ENCODE measurements at regions not wholly inside any gene's neighbourhood (a gene's known extent, or its start where the extent isn't known, plus 50 kb on each side); places are given as distances from the start of the nearest gene placed in this dataset.
"Not testable (repeated sequence)": the region's sequence is repeated elsewhere in the genome, so short reads cannot be mapped to it uniquely, and the experiment has no call there.

DNA sequence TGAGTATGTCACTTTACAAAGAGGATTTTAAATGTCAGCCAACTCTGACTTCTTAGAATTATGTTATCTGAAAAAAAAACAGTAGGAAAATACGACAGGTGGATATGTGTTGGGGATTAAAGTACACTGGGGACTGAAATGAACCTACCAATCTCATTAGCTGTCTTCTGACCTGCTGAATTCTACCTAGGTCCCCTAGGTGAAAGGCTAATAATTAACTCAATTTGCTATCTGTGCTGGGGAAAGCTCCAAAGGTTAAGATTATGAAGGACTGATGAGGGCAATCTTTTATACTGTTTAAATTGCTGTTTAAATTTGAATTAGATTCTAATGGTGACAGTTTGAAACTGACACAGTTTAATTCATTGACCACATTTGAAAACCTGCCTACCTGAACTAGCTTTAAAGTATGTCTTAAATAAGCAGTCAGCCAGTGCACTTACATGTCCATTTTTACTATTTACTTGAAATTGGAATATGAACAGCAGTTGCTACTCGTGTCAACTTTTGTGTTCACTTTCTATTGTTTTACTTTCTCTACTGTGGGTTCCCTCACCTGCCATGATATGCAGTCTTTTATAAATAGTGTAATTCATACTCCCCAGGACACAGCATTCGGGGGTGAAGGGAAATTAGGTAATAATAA lies 977.3 kb downstream of the C4orf33 start:
- H3K4me3 ChIP-seq (ENCODE audit: low read depth, low read length), result no peak overlapping the region
- no peak for DNase-seq (ENCODE audit: low read depth)
- TF ChIP-seq, protein P1, sequence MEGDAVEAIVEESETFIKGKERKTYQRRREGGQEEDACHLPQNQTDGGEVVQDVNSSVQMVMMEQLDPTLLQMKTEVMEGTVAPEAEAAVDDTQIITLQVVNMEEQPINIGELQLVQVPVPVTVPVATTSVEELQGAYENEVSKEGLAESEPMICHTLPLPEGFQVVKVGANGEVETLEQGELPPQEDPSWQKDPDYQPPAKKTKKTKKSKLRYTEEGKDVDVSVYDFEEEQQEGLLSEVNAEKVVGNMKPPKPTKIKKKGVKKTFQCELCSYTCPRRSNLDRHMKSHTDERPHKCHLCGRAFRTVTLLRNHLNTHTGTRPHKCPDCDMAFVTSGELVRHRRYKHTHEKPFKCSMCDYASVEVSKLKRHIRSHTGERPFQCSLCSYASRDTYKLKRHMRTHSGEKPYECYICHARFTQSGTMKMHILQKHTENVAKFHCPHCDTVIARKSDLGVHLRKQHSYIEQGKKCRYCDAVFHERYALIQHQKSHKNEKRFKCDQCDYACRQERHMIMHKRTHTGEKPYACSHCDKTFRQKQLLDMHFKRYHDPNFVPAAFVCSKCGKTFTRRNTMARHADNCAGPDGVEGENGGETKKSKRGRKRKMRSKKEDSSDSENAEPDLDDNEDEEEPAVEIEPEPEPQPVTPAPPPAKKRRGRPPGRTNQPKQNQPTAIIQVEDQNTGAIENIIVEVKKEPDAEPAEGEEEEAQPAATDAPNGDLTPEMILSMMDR (IDR thresholded peaks at IDR 0.05; ENCODE audit: insufficient read depth, low read depth, low read length, missing control alignments), result no peak

DNA sequence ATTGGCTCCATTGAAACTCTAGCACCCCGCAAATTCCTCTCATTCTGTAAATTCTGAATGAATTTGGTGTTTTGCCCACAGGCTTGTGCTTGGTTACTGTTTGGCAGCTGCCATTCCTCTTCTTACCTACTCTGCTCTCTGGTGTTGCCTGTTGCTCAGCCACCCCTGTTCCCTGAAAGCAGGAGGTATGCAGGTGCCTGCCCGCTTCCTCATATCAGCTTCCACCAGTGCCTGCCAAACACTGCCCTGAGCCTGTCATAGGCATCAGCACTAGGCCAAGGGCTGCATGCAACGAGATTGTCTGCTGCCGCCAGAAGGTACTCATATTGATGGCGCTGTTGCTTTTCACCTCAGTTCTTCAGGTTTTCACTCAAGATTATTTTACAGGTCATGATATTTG lies 978.1 kb downstream of the C4orf33 start:
- DNase-seq (ENCODE audit: low read depth), result no peak

DNA sequence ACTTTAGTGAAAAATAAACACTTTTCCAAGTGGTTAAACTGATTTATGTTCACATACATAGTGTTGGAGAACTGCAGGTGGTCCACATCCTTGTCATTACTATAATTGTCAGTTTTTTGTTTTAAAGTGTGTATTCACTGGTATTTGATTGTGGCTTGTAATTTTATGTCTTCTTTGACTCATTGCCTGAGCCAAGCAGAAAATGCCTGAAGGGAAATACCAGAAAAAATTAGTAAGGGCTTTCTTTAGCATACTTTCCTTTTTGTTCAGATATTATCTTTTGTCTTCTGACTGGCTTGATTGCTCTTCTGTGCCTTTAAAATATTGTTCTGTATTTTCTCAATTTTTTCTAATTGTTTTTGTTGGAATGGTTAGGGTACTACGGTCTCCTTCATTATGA lies 981.3 kb downstream of the C4orf33 start:
- TF ChIP-seq, protein P1 (IDR thresholded peaks at IDR 0.05; ENCODE audit: insufficient read depth, low read depth, low read length, missing control alignments), result no peak
- DNase-seq (ENCODE audit: low read depth), result no peak
- H3K4me3 ChIP-seq (ENCODE audit: low read depth, low read length), result no peak overlapping the region

More for the DNA sequence above, 978.1 kb downstream of the C4orf33 start:
- H3K4me3 ChIP-seq (ENCODE audit: low read depth, low read length), result no peak overlapping the region
- TF ChIP-seq, protein P1 (IDR thresholded peaks at IDR 0.05; ENCODE audit: insufficient read depth, low read depth, low read length, missing control alignments), result no peak

DNA sequence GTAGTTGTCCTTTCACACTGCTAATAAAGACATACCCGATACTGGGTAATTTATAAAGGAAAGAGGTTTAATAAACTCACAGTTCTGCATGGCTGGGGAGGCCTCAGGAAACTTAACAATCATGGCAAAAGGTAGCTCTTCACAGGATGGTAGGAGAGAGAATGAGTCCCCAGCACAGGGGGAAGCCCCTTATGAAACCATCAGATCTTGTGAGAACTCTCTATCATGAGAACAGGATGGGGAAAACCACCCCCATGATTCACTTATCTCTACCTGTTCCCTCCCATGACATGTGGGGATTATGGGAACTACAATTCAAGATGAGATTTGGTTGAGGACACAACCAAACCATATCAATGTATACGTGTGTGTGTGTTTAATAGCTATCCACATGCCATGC lies 983.1 kb downstream of the C4orf33 start:
- not testable (repeated sequence) for DNase-seq (ENCODE audit: low read depth); H3K4me3 ChIP-seq (ENCODE audit: low read depth, low read length)

DNA sequence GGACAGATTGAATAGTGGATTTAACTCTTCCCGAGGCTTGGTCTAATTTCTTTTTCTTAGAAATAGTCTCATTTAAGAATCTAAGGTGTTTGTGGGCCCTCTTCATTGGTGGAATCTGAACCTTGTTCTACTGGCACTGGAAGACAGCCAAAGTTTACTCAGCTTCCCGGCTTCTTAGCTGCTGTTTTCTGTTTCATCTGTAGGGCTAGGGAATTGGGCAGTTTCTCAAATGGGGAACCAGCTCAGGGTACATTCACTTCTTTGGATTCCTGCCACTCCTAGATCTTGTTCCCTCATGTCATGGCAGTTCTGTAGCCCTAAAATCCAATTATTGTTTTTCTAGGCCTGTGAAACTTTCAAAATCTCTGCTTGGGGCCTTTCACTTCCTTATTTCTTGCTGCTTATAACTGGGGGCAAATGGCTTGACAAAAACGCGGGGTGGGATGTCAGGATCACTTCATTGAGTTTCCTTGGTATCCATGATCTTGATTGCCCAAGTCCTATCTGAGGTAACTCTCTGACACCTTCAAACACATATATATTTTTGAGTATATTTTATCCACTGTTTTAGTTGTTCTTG lies 985.0 kb downstream of the C4orf33 start:
- TF ChIP-seq, protein P1 (IDR thresholded peaks at IDR 0.05; ENCODE audit: insufficient read depth, low read depth, low read length, missing control alignments), result no peak
- no peak overlapping the region for H3K4me3 ChIP-seq (ENCODE audit: low read depth, low read length)
- DNase-seq (ENCODE audit: low read depth), result no peak

DNA sequence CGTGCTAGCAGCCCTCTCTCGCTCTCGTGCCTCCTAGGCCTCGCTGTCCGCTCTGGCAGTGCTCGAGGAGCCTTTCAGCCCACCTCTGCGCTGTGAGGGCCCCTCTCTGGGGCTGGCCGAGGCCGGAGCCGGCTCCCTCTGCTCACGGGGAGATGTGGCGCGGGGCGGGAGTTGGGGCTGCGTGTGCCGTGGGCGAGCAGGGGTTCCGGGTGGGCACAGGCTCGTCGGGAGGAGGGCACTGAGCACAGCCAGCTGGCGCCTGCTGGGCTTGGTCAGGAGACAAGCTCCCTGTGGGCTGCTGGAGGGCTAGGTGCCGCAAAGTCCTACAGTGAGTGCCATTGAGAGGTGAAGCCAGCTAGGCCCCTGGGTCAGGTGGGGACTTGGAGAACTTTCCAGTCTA lies 994.5 kb downstream of the C4orf33 start:
- H3K4me3 ChIP-seq (ENCODE audit: low read depth, low read length), result no peak overlapping the region
- TF ChIP-seq, protein P1 (IDR thresholded peaks at IDR 0.05; ENCODE audit: insufficient read depth, low read depth, low read length, missing control alignments), result no peak
- no peak for DNase-seq (ENCODE audit: low read depth)

DNA sequence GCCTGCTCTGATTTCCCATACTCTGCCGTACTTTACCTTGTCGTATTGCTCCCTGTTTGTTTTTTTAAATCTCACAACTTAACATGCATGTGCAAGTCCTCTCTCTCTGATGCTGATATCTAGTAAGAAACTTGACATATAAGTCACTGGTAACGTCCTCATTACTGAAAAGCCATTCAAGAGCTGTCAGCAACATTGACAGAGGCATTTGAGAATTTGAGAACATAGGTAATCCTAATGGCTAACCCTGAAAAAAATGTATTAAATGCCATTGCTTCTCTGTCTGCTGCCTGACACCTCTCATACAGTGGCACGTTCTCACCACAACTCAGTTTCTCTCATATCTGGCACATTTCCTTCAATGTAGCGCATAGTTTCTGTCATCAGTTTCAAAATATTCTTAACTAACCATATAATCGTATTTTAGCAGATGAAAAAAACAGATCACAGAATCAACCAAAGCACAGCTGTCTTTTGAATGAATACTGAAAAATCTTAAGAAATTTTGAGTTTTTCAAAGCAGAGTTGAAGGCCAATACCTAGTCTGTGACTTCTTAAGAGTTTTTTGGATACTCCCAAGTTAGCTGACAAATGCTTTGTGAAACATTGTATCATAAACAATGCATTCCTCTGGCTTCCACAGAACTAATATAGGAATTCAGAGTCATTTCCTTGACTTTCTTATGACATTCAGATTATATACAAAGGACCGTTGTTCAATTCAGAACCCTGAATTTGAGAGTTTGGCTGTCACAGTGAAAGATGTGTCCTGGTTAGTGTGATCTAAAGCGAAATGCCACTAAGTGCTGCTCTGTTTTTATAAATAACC lies 996.4 kb downstream of the C4orf33 start:
- TF ChIP-seq, protein P1 (IDR thresholded peaks at IDR 0.05; ENCODE audit: insufficient read depth, low read depth, low read length, missing control alignments), result no peak
- DNase-seq (ENCODE audit: low read depth), result no peak
- H3K4me3 ChIP-seq (ENCODE audit: low read depth, low read length), result no peak overlapping the region

Data from GM12865 (cell line).